Activated CD4-positive, alpha-beta T cell treated with anti-CD3 and anti-CD28 coated beads for 36 hours (primary cell): ENCODE measurements at regions not wholly inside any gene's neighbourhood (a gene's known extent, or its start where the extent isn't known, plus 50 kb on each side); places are given as distances from the start of the nearest gene placed in this dataset.

ENCODE experiments used
- ATAC-seq: fragments of 200-7000 bp; cut with Tn5 transposase; one replicate; pipeline ENCODE4 v1.10.0; 2021; ENCODE audit warnings: mild to moderate bottlenecking, moderate library complexity
- CTCF ChIA-PET: fragments of 350-600 bp; sonication (Branson Sonifier 250); formaldehyde crosslinking; loops from one replicate; lab custom pipeline; 2021; ENCODE audit warnings: antibody characterized with exemption; lab: Charles Lee
- POLR2A ChIA-PET: fragments of 350-600 bp; sonication (Branson Sonifier 250); formaldehyde crosslinking; loops from one replicate; lab custom pipeline; 2021; ENCODE audit warnings: antibody characterized with exemption, inconsistent platforms; lab: Charles Lee
- DNase-seq: peaks from one replicate; pipeline ENCODE4 v3.0.0-alpha.2; 2020
- H3K27ac Mint-ChIP-seq: one replicate; pipeline ENCODE4 v1.8.0; 2021; ENCODE audit warnings: mixed read lengths
- H3K27me3 Mint-ChIP-seq: one replicate; pipeline ENCODE4 v1.8.0; 2021; ENCODE audit warnings: mixed read lengths
- H3K36me3 Mint-ChIP-seq: one replicate; pipeline ENCODE4 v1.8.0; 2021; ENCODE audit warnings: low read depth, mixed read lengths
- H3K4me1 Mint-ChIP-seq: one replicate; pipeline ENCODE4 v1.8.0; 2021; ENCODE audit warnings: mixed read lengths
- H3K4me3 Mint-ChIP-seq: one replicate; pipeline ENCODE4 v1.8.0; 2021; ENCODE audit warnings: mild to moderate bottlenecking, moderate library complexity, mixed read lengths
- H3K9me3 Mint-ChIP-seq: one replicate; pipeline ENCODE4 v1.8.0; 2021; ENCODE audit warnings: low read depth, mixed read lengths
- intact Hi-C, 2 experiments: fragments of 100-400 bp; cut with DNase I in 1 of 2; cut with micrococcal nuclease in 1 of 2; formaldehyde crosslinking; loops; one replicate each; pipeline versions ENCODE4 v1.14.2 to v1.15.1; 2022 to 2024; cut with DNase I, micrococcal nuclease

- no peak for DNase-seq
- Mint-ChIP-seq H3K4me1 (no peaks in the 10 kb centered on the region), H3K4me3 (no peak overlapping the region), H3K9me3 (no peaks in the 10 kb centered on the region), H3K36me3 (no peaks in the 10 kb centered on the region), H3K27ac (no peak overlapping the region), H3K27me3 (no peaks in the 10 kb centered on the region)
- ChIA-PET POLR2A (no interaction called here), CTCF (no interaction called here)
- no peak for ATAC-seq
- intact Hi-C loops, result loop anchor here in 1 of 2 experiments (10.0 kb wide), 1 partner anchor 134 kb away; no protein-coding TSS in a partner anchor
Measured at GRCh38 chr6:44609051-44609612, 221.6 kb downstream of the CDC5L start.

DNA sequence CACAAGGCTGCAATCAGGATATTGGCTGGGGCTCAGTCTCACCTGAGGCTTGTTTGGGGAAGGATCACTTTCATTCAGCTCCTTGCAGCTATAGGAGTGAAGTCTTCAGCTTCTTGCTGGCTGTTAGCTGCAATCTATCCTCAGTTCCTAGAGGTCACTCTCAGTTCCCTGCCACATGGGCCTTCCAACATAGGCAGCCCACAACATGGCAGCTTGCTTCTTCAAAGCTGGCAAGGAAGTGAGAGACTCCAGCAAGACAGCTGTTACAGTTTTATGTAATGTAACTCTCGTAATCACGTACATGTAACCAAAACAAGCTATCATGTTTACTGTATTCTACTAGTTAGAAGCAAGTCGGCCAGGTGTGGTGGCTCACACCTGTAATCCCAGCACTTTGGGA, 226.9 kb downstream of the CDC5L start:
- no peaks in the 10 kb centered on the region for H3K9me3 Mint-ChIP-seq
- H3K27me3 Mint-ChIP-seq, result peaks cover 2% of the 10 kb centered on the region
- CTCF ChIA-PET, result interaction anchor here (0.6 to 2.8 kb wide), 6 partner anchors 16 to 138 kb away, joined by 3 to 17 read pairs (median 3); no protein-coding TSS in a partner anchor
- POLR2A ChIA-PET, result no interaction called here
- no peaks in the 10 kb centered on the region for H3K36me3 Mint-ChIP-seq
- DNase-seq (no peak), ATAC-seq (no peak)
- no peak overlapping the region for H3K4me3 Mint-ChIP-seq
- H3K4me1 Mint-ChIP-seq, result no peaks in the 10 kb centered on the region
- intact Hi-C loops, result no loop called here
- H3K27ac Mint-ChIP-seq, result no peak overlapping the region

GRCh38 chr6:44615621-44616020, 228.1 kb downstream of the CDC5L start:
- DNase-seq, result no peak
- intact Hi-C loops, result no loop called here
- Mint-ChIP-seq H3K9me3 (no peaks in the 10 kb centered on the region), H3K27ac (no peak overlapping the region), H3K4me1 (no peaks in the 10 kb centered on the region), H3K4me3 (no peak overlapping the region), H3K36me3 (no peaks in the 10 kb centered on the region), H3K27me3 (peaks cover 2% of the 10 kb centered on the region)
- CTCF ChIA-PET, result no interaction called here
- POLR2A ChIA-PET, result no interaction called here
- ATAC-seq, result no peak

DNA sequence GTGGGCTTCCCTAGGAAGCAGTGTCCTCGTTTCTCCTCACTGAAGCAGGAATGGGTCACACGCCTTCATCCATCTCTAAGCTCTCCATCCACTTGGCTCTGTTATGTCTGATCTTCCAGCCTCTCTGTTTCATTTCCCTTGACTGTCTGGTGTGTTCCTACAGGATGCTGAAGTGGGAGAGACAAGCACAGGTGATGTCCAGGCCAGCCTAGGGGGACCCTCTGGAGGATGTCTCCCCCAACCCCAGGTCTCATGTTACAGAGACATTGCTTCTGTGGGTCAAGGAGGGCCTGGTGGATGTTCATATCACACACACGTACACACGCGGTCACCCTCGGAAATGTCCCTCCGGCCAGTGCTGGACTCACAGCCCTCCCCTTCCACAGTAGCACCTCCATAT, 229.9 kb downstream of the CDC5L start:
- no peaks in the 10 kb centered on the region for H3K36me3 Mint-ChIP-seq
- no peak overlapping the region for H3K4me3 Mint-ChIP-seq
- no peak for ATAC-seq
- no peaks in the 10 kb centered on the region for H3K4me1 Mint-ChIP-seq
- no peak for DNase-seq
- ChIA-PET CTCF (interaction anchor here (0.9 kb wide), 1 partner anchor 27 kb away, joined by 3 read pairs; no protein-coding TSS in a partner anchor), POLR2A (no interaction called here)
- no peaks in the 10 kb centered on the region for H3K9me3 Mint-ChIP-seq
- peaks cover 2% of the 10 kb centered on the region for H3K27me3 Mint-ChIP-seq
- intact Hi-C loops, result no loop called here
- no peak overlapping the region for H3K27ac Mint-ChIP-seq

DNA sequence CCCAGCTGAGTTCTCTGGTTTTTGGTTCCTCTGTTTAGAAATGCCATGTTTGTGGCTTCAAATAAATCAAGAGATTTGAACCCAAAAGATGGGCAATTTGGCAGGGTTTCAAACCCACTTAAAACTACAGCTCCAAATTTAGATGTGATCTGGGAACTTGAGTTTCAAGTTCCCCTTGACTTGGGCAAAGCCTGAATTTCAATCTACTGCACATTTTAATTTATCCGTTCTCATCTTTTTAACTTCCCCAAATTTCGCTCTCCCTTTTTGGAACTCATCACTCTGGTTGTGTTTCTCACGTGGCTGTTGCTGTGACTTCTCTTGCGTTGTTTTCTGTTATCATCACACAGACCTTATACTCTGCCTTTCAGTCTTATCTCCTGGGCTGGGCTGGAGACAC, 230.9 kb downstream of the CDC5L start:
- ChIA-PET POLR2A (no interaction called here), CTCF (interaction anchor here (0.6 to 0.9 kb wide), 2 partner anchors 26 to 201 kb away, joined by 3 read pairs; no protein-coding TSS in a partner anchor)
- no peaks in the 10 kb centered on the region for H3K4me1 Mint-ChIP-seq
- no peaks in the 10 kb centered on the region for H3K36me3 Mint-ChIP-seq
- intact Hi-C loops, result no loop called here
- H3K9me3 Mint-ChIP-seq, result no peaks in the 10 kb centered on the region
- H3K4me3 Mint-ChIP-seq, result no peak overlapping the region
- no peak for ATAC-seq
- H3K27me3 Mint-ChIP-seq, result peaks cover 2% of the 10 kb centered on the region
- H3K27ac Mint-ChIP-seq, result no peak overlapping the region
- no peak for DNase-seq

DNA sequence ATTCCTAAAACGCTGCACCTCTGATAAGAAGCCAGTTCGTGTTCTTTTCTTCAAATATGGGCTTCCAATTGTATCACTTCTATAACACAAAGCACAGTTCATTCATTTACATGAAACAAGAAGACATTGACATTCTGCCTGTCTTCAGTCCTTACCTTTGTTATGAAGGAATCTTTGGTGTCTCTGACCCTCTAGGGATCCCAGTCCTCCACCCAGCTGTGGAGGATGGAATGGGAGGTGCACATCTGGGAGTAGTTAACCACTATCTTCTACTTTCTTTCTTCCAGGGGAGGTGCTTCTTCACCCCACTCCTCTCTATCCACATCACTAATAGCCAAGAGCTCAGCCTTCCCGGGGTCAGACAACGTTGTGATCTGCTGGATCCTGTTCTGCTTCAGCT, 233.4 kb downstream of the CDC5L start:
- POLR2A ChIA-PET, result no interaction called here
- no peaks in the 10 kb centered on the region for H3K36me3 Mint-ChIP-seq
- DNase-seq, result no peak
- no peak for ATAC-seq
- intact Hi-C loops, result loop anchor here in 1 of 2 experiments (10.0 kb wide), 1 partner anchor 146 kb away; no protein-coding TSS in a partner anchor
- no peaks in the 10 kb centered on the region for H3K9me3 Mint-ChIP-seq
- CTCF ChIA-PET, result interaction anchor here (0.9 to 1.5 kb wide), 3 partner anchors 9 to 146 kb away, joined by 3 to 5 read pairs (median 4); no protein-coding TSS in a partner anchor
- H3K27me3 Mint-ChIP-seq, result peaks cover 2% of the 10 kb centered on the region
- no peak overlapping the region for H3K27ac Mint-ChIP-seq
- H3K4me1 Mint-ChIP-seq, result peaks cover under 1% of the 10 kb centered on the region
- H3K4me3 Mint-ChIP-seq, result no peak overlapping the region

DNA sequence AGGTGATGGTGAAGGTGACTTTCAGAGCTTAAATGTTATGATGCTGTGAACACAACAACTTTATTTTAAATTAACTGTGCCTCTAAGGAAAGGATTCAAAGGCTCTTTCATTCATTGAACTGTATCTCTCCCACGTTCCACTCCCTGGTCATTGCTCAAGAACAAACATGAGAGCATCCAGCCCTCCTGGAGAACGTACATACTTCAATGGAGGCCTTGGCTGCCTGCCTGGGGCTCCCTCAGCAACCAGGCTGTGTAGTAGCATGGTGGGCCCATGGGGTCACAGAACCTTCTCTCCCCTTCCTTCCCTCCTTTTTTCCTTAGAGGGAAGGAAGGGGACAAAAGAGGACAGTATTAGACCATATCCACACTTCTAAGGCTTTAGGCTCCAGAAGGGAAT, 234.3 kb downstream of the CDC5L start:
- ATAC-seq, result no peak
- Mint-ChIP-seq H3K36me3 (no peaks in the 10 kb centered on the region), H3K9me3 (no peaks in the 10 kb centered on the region), H3K27ac (no peak overlapping the region), H3K4me3 (no peak overlapping the region), H3K27me3 (peaks cover 2% of the 10 kb centered on the region), H3K4me1 (peaks cover 4% of the 10 kb centered on the region)
- intact Hi-C loops, result loop anchor here in 1 of 2 experiments (10.0 kb wide), 1 partner anchor 147 kb away; no protein-coding TSS in a partner anchor
- DNase-seq, result no peak
- POLR2A ChIA-PET, result no interaction called here
- CTCF ChIA-PET, result interaction anchor here (1.1 kb wide), 1 partner anchor 30 kb away, joined by 3 read pairs; no protein-coding TSS in a partner anchor

DNA sequence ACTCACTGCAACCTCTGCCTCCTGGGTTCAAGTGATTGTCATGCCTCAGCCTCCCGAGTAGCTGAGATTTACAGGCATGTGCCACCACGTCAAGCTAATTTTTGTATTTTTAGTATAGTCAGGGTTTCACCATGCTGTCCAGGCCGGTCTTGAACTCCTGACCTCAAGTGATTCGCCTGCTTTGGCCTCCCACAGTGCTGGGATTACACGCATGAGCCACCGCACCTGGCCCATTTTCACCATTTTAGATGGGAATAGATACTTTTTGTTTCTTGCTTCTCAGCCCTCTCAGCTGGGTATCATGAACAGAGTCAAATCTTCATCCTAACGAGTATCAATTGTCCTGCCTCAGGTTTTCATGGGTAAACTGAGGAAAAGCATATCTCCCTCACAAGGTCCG, 235.0 kb downstream of the CDC5L start:
- H3K27me3 Mint-ChIP-seq, result peaks cover 2% of the 10 kb centered on the region
- peaks cover 10% of the 10 kb centered on the region for H3K4me1 Mint-ChIP-seq
- ATAC-seq, result no peak
- CTCF ChIA-PET, result no interaction called here
- no peak overlapping the region for H3K27ac Mint-ChIP-seq
- no peak overlapping the region for H3K4me3 Mint-ChIP-seq
- no peaks in the 10 kb centered on the region for H3K36me3 Mint-ChIP-seq
- intact Hi-C loops, result loop anchor here in 1 of 2 experiments (10.0 kb wide), 1 partner anchor 148 kb away; no protein-coding TSS in a partner anchor
- POLR2A ChIA-PET, result no interaction called here
- no peaks in the 10 kb centered on the region for H3K9me3 Mint-ChIP-seq
- no peak for DNase-seq

GRCh38 chr6:44622956-44623355, 235.4 kb downstream of the CDC5L start:
- POLR2A ChIA-PET, result no interaction called here

DNA sequence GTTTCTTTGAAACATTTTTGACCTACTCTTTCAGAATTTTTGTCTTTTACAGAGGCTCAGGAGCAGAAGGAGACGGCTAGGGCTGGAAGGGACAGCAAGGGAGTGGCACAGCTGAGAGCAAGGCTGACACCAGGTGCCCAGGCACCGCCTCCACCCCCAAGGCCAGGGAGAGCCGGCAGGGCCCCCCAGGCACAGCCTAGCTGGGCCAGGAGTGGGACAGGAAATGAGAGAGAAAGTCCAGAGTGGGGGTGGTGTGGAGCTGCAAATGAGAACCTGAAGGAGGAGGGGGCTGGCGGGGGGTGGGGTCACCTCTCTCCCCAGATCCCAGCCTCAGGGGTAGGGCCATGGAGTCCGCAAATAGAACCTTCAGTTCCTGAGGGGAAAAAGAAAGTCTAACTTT, 236.7 kb downstream of the CDC5L start:
- CTCF ChIA-PET, result interaction anchor here (0.7 kb wide), 1 partner anchor 1247 kb away, joined by 3 read pairs; no protein-coding TSS in a partner anchor
- Mint-ChIP-seq H3K27ac (no peak overlapping the region), H3K9me3 (no peaks in the 10 kb centered on the region), H3K27me3 (no peaks in the 10 kb centered on the region), H3K4me1 (peaks cover 11% of the 10 kb centered on the region), H3K4me3 (no peak overlapping the region), H3K36me3 (no peaks in the 10 kb centered on the region)
- ATAC-seq (no peak), DNase-seq (no peak)
- intact Hi-C loops, result loop anchor here in 1 of 2 experiments (10.0 kb wide), 1 partner anchor 149 kb away; no protein-coding TSS in a partner anchor
- POLR2A ChIA-PET, result no interaction called here

More at GRCh38 chr6:44622956-44623355, 235.4 kb downstream of the CDC5L start:
- Mint-ChIP-seq H3K27me3 (peaks cover 2% of the 10 kb centered on the region), H3K36me3 (no peaks in the 10 kb centered on the region), H3K9me3 (no peaks in the 10 kb centered on the region), H3K4me1 (peaks cover 11% of the 10 kb centered on the region), H3K27ac (no peak overlapping the region), H3K4me3 (no peak overlapping the region)
- no peak for DNase-seq
- CTCF ChIA-PET, result no interaction called here
- ATAC-seq, result no peak
- intact Hi-C loops, result loop anchor here in 1 of 2 experiments (10.0 kb wide), 1 partner anchor 148 kb away; no protein-coding TSS in a partner anchor

DNA sequence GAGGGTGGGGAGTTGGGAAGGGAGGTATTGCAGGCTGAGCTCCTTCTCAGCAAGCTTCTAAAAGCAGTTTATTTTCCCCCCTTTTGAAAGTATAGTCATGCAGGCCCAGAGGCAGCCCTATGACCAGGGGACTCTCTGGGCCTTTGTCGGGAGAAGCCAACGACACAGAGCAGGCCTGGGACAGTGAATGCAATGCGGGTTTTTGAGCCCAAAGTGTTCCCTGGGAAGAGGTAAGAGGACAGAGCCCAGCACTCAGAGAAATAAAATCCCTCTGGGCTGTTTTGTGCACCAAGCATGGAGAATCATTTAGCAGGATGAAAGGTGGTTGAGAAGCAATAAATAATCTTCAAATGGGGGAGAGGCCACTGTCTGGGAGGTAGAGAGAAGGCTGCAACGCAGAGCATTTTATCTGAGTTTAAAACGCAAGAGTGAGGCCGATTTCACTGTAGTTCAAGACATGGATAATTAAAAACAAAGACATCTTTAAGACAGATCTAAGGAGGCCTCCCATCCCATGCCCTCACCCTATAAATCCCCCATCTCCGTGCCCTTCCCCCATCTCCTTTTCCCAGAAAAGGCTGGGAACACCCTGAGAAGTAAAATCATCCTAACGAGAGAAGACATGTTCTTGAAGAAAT, 237.5 kb downstream of the CDC5L start:
- Mint-ChIP-seq H3K4me3 (no peak overlapping the region), H3K9me3 (no peaks in the 10 kb centered on the region), H3K36me3 (no peaks in the 10 kb centered on the region), H3K4me1 (peaks cover 11% of the 10 kb centered on the region), H3K27me3 (no peaks in the 10 kb centered on the region), H3K27ac (no peak overlapping the region)
- ChIA-PET CTCF (interaction anchor here (0.7 kb wide), 1 partner anchor 1246 kb away, joined by 3 read pairs; no protein-coding TSS in a partner anchor), POLR2A (no interaction called here)
- intact Hi-C loops, result loop anchor here in 1 of 2 experiments (10.0 kb wide), 1 partner anchor 150 kb away; no protein-coding TSS in a partner anchor
- ATAC-seq (no peak), DNase-seq (no peak)
